ENCODE measurements at regions not wholly inside any gene's neighbourhood (a gene's known extent, or its start where the extent isn't known, plus 50 kb on each side); places are given as distances from the start of the nearest gene placed in this dataset.

- H3K4me3 Mint-ChIP-seq = no peak overlapping the region
- POLR2A ChIA-PET = no interaction called here
- peaks cover 2% of the 10 kb centered on the region for H3K27me3 Mint-ChIP-seq
- H3K27ac Mint-ChIP-seq = no peak overlapping the region
- DNase-seq = no peak
- H3K9me3 Mint-ChIP-seq = no peaks in the 10 kb centered on the region
- H3K36me3 Mint-ChIP-seq (ENCODE audit: low read depth) = no peaks in the 10 kb centered on the region
- H3K4me1 Mint-ChIP-seq = no peaks in the 10 kb centered on the region
- CTCF ChIA-PET = no interaction called here
Observed at GRCh38 chr3:40655551-40655950, 130.8 kb downstream of the ZNF621 start.

DNA sequence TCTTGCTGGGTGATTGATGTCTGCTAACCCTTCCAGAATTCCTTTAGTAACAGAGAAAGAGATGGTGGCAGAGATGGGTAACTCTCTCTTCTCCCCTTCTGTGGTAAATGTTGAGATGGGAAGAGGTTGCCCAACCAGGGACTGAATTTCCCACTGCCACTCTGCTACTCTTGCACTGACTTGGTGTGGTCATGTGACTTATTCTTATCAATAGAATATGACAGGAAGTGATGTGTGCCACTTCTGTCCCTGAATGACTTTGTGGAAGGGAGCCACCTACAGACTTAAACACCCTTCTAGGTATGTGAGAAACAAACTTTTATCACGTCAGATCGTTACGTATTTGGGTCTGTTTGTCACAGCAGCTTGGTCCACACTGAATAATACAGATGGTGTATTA, 132.9 kb downstream of the ZNF621 start:
- H3K27me3 Mint-ChIP-seq = peaks cover 10% of the 10 kb centered on the region
- CTCF ChIA-PET = interaction anchor here (1.0 kb wide), 1 partner anchor 30 kb away, joined by 3 read pairs; no protein-coding TSS in a partner anchor
- POLR2A ChIA-PET = no interaction called here
- no peaks in the 10 kb centered on the region for H3K36me3 Mint-ChIP-seq (ENCODE audit: low read depth)
- no peaks in the 10 kb centered on the region for H3K9me3 Mint-ChIP-seq
- H3K27ac Mint-ChIP-seq = no peak overlapping the region
- H3K4me3 Mint-ChIP-seq = no peak overlapping the region
- H3K4me1 Mint-ChIP-seq = no peaks in the 10 kb centered on the region
- DNase-seq = no peak

DNA sequence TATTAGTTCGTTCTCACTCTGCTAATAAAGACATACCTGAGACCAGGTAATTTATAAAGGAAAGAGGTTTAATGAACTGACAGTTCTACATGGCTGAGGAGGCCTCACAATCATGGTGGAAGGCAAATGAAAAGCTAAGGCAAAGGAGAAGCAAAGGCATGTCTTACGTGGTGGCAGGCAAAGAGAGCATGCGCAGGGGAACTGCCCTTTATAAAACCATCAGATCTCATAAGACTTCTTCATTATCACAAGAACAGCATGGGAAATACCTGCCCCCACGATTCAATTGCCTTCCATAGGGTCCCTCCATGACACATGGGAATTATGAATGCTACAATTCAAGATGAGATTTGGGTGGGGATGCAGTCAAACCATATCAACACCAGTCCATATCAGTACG, 133.5 kb downstream of the ZNF621 start:
- H3K4me1 Mint-ChIP-seq = no peaks in the 10 kb centered on the region
- ChIA-PET POLR2A (no interaction called here), CTCF (interaction anchor here (1.0 kb wide), 1 partner anchor 30 kb away, joined by 3 read pairs; no protein-coding TSS in a partner anchor)
- no peak overlapping the region for H3K27ac Mint-ChIP-seq
- no peak for DNase-seq
- H3K36me3 Mint-ChIP-seq (ENCODE audit: low read depth) = no peaks in the 10 kb centered on the region
- peaks cover 10% of the 10 kb centered on the region for H3K27me3 Mint-ChIP-seq
- no peaks in the 10 kb centered on the region for H3K9me3 Mint-ChIP-seq
- no peak overlapping the region for H3K4me3 Mint-ChIP-seq

DNA sequence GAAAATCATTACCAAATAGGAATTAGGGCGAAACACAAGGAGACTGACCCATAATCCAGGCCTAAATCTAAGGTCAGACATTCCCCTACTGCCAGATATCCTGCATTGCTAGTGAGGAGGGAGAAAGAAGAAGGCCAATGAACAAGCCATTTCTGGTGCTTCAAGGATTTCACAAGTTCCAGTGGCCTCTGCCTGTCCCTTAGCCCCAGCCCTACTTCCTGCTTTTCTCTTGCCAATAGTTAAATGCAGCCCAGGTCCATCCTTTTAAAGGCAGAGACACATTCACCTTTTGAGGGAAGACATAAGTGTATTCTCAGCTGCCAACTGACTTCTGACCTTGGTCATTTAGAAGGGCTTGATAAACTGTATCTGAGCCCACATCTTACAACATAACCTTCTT, 135.8 kb downstream of the ZNF621 start:
- CTCF ChIA-PET = no interaction called here
- no peak overlapping the region for H3K4me3 Mint-ChIP-seq
- POLR2A ChIA-PET = no interaction called here

GRCh38 chr3:40661284-40661683, 136.5 kb downstream of the ZNF621 start:
- no peak overlapping the region for H3K4me3 Mint-ChIP-seq
- ChIA-PET CTCF (no interaction called here), POLR2A (no interaction called here)
- no peak overlapping the region for H3K27ac Mint-ChIP-seq
- H3K36me3 Mint-ChIP-seq (ENCODE audit: low read depth) = no peaks in the 10 kb centered on the region
- H3K9me3 Mint-ChIP-seq = no peaks in the 10 kb centered on the region
- no peaks in the 10 kb centered on the region for H3K4me1 Mint-ChIP-seq
- DNase-seq = no peak
- peaks cover 20% of the 10 kb centered on the region for H3K27me3 Mint-ChIP-seq

More for the DNA sequence above, 135.8 kb downstream of the ZNF621 start:
- no peaks in the 10 kb centered on the region for H3K9me3 Mint-ChIP-seq
- no peaks in the 10 kb centered on the region for H3K4me1 Mint-ChIP-seq
- no peak for DNase-seq
- H3K27me3 Mint-ChIP-seq = peaks cover 14% of the 10 kb centered on the region
- H3K27ac Mint-ChIP-seq = no peak overlapping the region
- H3K36me3 Mint-ChIP-seq (ENCODE audit: low read depth) = no peaks in the 10 kb centered on the region

GRCh38 chr3:40663280-40663679, 138.5 kb downstream of the ZNF621 start:
- Mint-ChIP-seq H3K4me1 (no peaks in the 10 kb centered on the region), H3K27me3 (peaks cover 20% of the 10 kb centered on the region), H3K9me3 (no peaks in the 10 kb centered on the region), H3K36me3 (ENCODE audit: low read depth) (no peaks in the 10 kb centered on the region), H3K27ac (no peak overlapping the region), H3K4me3 (no peak overlapping the region)
- ChIA-PET POLR2A (no interaction called here), CTCF (no interaction called here)
- DNase-seq = no peak

DNA sequence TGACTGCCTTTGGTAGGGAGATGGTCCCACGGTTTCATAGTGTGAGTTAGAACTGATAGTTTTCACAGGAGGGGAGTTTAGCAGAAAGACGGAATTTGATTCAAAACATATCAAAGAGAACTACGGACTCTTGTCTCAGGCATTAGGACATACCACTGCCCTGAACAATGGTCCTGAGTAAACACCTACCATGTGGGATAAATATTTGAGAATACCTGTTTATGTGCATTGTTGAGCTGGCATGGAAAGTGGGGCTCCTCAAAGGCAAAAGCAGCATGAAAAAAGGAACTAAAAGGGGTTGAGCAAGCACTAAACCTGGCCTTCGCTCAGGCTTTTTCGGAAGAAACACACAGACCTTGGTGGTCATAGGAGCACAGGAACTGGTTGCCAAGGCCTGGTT, 144.4 kb downstream of the ZNF621 start:
- Mint-ChIP-seq H3K36me3 (ENCODE audit: low read depth) (no peaks in the 10 kb centered on the region), H3K4me1 (no peaks in the 10 kb centered on the region), H3K4me3 (no peak overlapping the region), H3K27ac (no peak overlapping the region), H3K9me3 (no peaks in the 10 kb centered on the region), H3K27me3 (peaks cover 24% of the 10 kb centered on the region)
- DNase-seq = no peak
- ChIA-PET POLR2A (no interaction called here), CTCF (no interaction called here)

GRCh38 chr3:40672861-40673260, 148.1 kb downstream of the ZNF621 start:
- ChIA-PET CTCF (no interaction called here), POLR2A (no interaction called here)
- Mint-ChIP-seq H3K4me3 (no peak overlapping the region), H3K9me3 (no peaks in the 10 kb centered on the region), H3K27ac (no peak overlapping the region), H3K27me3 (peaks cover 31% of the 10 kb centered on the region), H3K4me1 (no peaks in the 10 kb centered on the region), H3K36me3 (ENCODE audit: low read depth) (no peaks in the 10 kb centered on the region)
- DNase-seq = no peak

DNA sequence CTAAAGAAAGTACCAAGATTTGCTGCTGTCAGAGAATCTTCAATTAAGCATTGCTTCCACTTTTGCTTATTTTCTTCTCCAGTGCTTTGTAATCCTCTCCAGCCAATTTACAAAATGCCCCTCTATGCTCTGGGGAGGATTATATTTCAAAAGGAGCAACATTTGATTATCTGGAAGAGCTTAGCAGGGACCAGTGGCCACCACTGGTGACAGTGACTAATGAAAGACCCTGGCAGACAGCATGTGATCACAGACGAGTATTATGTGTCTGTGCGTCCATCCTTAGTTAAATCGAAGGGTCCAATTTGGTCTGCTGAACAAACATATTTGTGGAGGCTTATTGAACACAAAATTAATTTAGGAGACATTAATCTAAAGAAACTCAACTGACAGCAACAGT, 152.6 kb downstream of the ZNF621 start:
- Mint-ChIP-seq H3K4me1 (no peaks in the 10 kb centered on the region), H3K27ac (no peak overlapping the region), H3K9me3 (no peaks in the 10 kb centered on the region), H3K36me3 (ENCODE audit: low read depth) (no peaks in the 10 kb centered on the region), H3K4me3 (no peak overlapping the region), H3K27me3 (peaks cover 24% of the 10 kb centered on the region)
- ChIA-PET POLR2A (no interaction called here), CTCF (no interaction called here)
- no peak for DNase-seq

GRCh38 chr3:40677749-40678148, 153.0 kb downstream of the ZNF621 start:
- Mint-ChIP-seq H3K4me3 (no peak overlapping the region), H3K27ac (no peak overlapping the region), H3K27me3 (peaks cover 21% of the 10 kb centered on the region), H3K4me1 (no peaks in the 10 kb centered on the region), H3K36me3 (ENCODE audit: low read depth) (no peaks in the 10 kb centered on the region), H3K9me3 (no peaks in the 10 kb centered on the region)
- POLR2A ChIA-PET = no interaction called here
- CTCF ChIA-PET = no interaction called here
- DNase-seq = no peak

GRCh38 chr3:40679290-40679689, 154.5 kb downstream of the ZNF621 start:
- no peaks in the 10 kb centered on the region for H3K4me1 Mint-ChIP-seq
- peaks cover 16% of the 10 kb centered on the region for H3K27me3 Mint-ChIP-seq
- DNase-seq = no peak
- no peak overlapping the region for H3K27ac Mint-ChIP-seq
- ChIA-PET CTCF (no interaction called here), POLR2A (no interaction called here)
- H3K9me3 Mint-ChIP-seq = no peaks in the 10 kb centered on the region
- no peak overlapping the region for H3K4me3 Mint-ChIP-seq
- H3K36me3 Mint-ChIP-seq (ENCODE audit: low read depth) = no peaks in the 10 kb centered on the region

DNA sequence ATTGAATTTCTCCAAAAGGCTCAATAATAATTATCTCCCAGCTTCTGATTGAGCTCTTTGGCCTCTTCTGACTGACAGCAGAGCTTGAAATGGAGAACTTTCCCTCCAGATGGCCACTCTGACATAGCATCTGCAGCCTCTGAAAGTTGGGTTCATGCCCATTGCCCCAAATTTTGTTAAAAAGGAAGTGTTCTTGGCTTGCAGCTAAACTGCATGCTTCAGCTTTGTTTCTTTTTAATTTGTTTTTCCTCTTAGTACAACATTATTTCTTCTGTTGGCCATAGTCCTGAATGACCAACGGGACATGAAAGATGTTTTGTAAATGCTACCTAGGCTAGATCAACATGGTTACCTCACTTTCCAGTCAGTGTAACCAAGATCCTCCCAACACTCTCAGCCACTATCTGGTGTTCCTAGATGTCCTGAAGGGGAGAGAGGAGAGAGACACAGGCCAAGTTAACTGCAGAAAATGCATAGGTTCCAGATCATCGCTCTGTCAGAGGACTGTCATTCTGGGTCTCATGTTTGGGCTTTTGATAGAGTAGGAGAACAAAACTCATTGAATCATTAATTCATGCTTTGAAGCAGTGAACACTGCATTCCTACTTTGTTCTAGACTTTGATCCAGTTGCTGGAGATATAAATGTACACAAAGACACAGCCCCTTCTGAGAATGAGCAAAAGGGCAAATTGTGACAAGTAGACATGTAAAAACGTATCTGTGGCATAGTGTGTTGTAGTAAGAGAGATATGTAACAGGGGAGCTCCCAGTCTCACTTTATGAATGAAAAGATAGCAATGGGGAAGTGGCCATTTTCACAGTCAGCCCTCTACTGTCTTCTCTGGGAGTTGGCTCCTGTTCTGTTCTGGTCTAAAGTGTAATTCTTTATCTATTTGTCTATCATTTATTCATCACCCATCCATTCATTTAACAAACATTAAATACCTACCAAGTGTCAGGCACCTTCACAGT, 156.2 kb downstream of the ZNF621 start:
- CTCF ChIA-PET = no interaction called here
- H3K4me1 Mint-ChIP-seq = no peaks in the 10 kb centered on the region

DNA sequence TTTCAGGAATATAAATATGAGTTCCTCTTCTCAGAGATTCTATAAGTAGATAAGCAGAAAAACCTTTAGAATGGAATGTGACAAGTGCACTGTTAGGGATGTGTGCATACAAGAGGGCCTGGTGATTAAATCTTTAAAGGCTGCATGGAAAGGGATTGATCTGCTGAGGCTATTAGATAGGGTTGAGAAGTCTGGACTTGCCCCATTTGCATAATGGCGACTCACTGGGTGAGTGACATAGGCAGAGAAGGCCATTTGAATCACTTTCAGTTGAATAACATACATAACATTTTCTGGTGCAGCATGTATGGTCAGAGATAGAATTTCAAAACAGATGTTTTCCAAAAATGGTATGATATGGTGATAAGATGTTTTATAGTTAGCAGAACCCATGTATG, 156.9 kb downstream of the ZNF621 start:
- no peaks in the 10 kb centered on the region for H3K4me1 Mint-ChIP-seq
- no peak for DNase-seq
- no peak overlapping the region for H3K27ac Mint-ChIP-seq
- no peak overlapping the region for H3K4me3 Mint-ChIP-seq
- ChIA-PET CTCF (no interaction called here), POLR2A (no interaction called here)
- no peaks in the 10 kb centered on the region for H3K36me3 Mint-ChIP-seq (ENCODE audit: low read depth)
- peaks cover 12% of the 10 kb centered on the region for H3K27me3 Mint-ChIP-seq
- H3K9me3 Mint-ChIP-seq = no peaks in the 10 kb centered on the region

More for the DNA sequence above, 156.2 kb downstream of the ZNF621 start:
- Mint-ChIP-seq H3K4me3 (no peak overlapping the region), H3K27me3 (peaks cover 7% of the 10 kb centered on the region), H3K27ac (no peak overlapping the region), H3K36me3 (ENCODE audit: low read depth) (no peaks in the 10 kb centered on the region), H3K9me3 (no peaks in the 10 kb centered on the region)
- DNase-seq = no peak
- POLR2A ChIA-PET = no interaction called here

- Mint-ChIP-seq H3K36me3 (ENCODE audit: low read depth) (no peaks in the 10 kb centered on the region), H3K9me3 (no peaks in the 10 kb centered on the region), H3K4me3 (no peak overlapping the region), H3K27me3 (peaks cover 19% of the 10 kb centered on the region), H3K27ac (no peak overlapping the region), H3K4me1 (no peaks in the 10 kb centered on the region)
- ChIA-PET CTCF (no interaction called here), POLR2A (no interaction called here)
- no peak for DNase-seq
Observed at GRCh38 chr3:40689837-40690236, 165.1 kb downstream of the ZNF621 start.
